Ascending aorta (tissue), 2 donors: ENCODE measurements at regions not wholly inside any gene's neighbourhood (a gene's known extent, or its start where the extent isn't known, plus 50 kb on each side); places are given as distances from the start of the nearest gene placed in this dataset.
"Not testable (repeated sequence)": the region's sequence is repeated elsewhere in the genome, so short reads cannot be mapped to it uniquely, and the experiment has no call there.

Experiments used
- DNase-seq, 2 donors: peaks; one replicate each; pipeline ENCODE4 v3.0.0-alpha.2; 2019; ENCODE audit warnings: low spot score in 2 of 2
- H3K27ac ChIP-seq, 2 donors: fragments of 200-600 bp; sonication (generic); one replicate each; pipeline ENCODE4 v1.5.1; 2016 to 2017; ENCODE audit warnings: mild to moderate bottlenecking in 1 of 2
- H3K27me3 ChIP-seq: fragments of 200-600 bp; sonication (generic); one replicate; pipeline ENCODE4 v1.5.1; 2017
- H3K36me3 ChIP-seq, 2 donors: fragments of 200-600 bp; sonication (generic); one replicate each; pipeline ENCODE4 v1.5.1; 2016
- H3K4me1 ChIP-seq, 2 donors: fragments of 200-600 bp; sonication (generic); one replicate each; pipeline ENCODE4 v1.5.1; 2016 to 2017; ENCODE audit warnings: mild to moderate bottlenecking in 1 of 2
- H3K4me3 ChIP-seq, 2 donors: fragments of 200-600 bp; sonication (generic); one replicate each; pipeline ENCODE4 v1.5.1; 2016 to 2017; ENCODE audit warnings: mild to moderate bottlenecking in 1 of 2
- H3K9me3 ChIP-seq, 2 donors: fragments of 200-600 bp; sonication (generic); one replicate each; pipeline ENCODE4 v1.5.1; 2016
- CTCF ChIP-seq, 3 experiments: fragments of 200-600 bp in 2 of 3; fragments of 450-650 bp in 1 of 3; sonication (generic) in 2 of 3; IDR thresholded peaks; one replicate each; pipeline ENCODE4 v1.5.1; 2016 to 2019; ENCODE audit warnings: antibody characterized with exemption in 3 of 3, mild to moderate bottlenecking in 1 of 3, moderate library complexity in 1 of 3
- intact Hi-C: fragments of 100-400 bp; cut with DNase I; formaldehyde crosslinking; loops from one replicate; pipeline ENCODE4 v1.15.1; 2023

- intact Hi-C loops, result no loop called here
- H3K4me1 ChIP-seq, result no peaks in the 10 kb centered on the region
- H3K27ac ChIP-seq, result no peak overlapping the region
- no peak overlapping the region for H3K4me3 ChIP-seq
- DNase-seq, result no peak
- no peaks in the 10 kb centered on the region for H3K9me3 ChIP-seq
- no peaks in the 10 kb centered on the region for H3K27me3 ChIP-seq
- no peaks in the 10 kb centered on the region for H3K36me3 ChIP-seq
- no peak for TF ChIP-seq CTCF (IDR thresholded peaks at IDR 0.05)
Observed at GRCh38 chr4:133559987-133560386, 410.9 kb downstream of the PCDH10 start.

GRCh38 chr4:133555671-133556070 lies 406.6 kb downstream of the PCDH10 start:
- TF ChIP-seq CTCF (IDR thresholded peaks at IDR 0.05), result no peak
- intact Hi-C loops, result no loop called here
- no peaks in the 10 kb centered on the region for H3K36me3 ChIP-seq
- H3K27me3 ChIP-seq, result no peaks in the 10 kb centered on the region
- DNase-seq, result no peak
- no peak overlapping the region for H3K27ac ChIP-seq
- H3K9me3 ChIP-seq, result no peaks in the 10 kb centered on the region
- no peaks in the 10 kb centered on the region for H3K4me1 ChIP-seq
- H3K4me3 ChIP-seq, result no peak overlapping the region

GRCh38 chr4:133550436-133550835 lies 401.3 kb downstream of the PCDH10 start:
- intact Hi-C loops, result no loop called here
- no peaks in the 10 kb centered on the region for H3K4me1 ChIP-seq
- H3K36me3 ChIP-seq, result no peaks in the 10 kb centered on the region
- no peaks in the 10 kb centered on the region for H3K9me3 ChIP-seq
- no peak overlapping the region for H3K27ac ChIP-seq
- no peak overlapping the region for H3K4me3 ChIP-seq
- no peaks in the 10 kb centered on the region for H3K27me3 ChIP-seq
- no peak for DNase-seq
- TF ChIP-seq CTCF (IDR thresholded peaks at IDR 0.05), result no peak

GRCh38 chr4:133544097-133544496 lies 395.0 kb downstream of the PCDH10 start:
- H3K4me3 ChIP-seq, result no peak overlapping the region
- no peaks in the 10 kb centered on the region for H3K36me3 ChIP-seq
- no peak for DNase-seq
- H3K27me3 ChIP-seq, result no peaks in the 10 kb centered on the region
- H3K9me3 ChIP-seq, result no peaks in the 10 kb centered on the region
- intact Hi-C loops, result no loop called here
- H3K4me1 ChIP-seq, result no peaks in the 10 kb centered on the region
- no peak for TF ChIP-seq CTCF (IDR thresholded peaks at IDR 0.05)
- no peak overlapping the region for H3K27ac ChIP-seq

GRCh38 chr4:133537780-133538281 lies 388.7 kb downstream of the PCDH10 start:
- DNase-seq, result no peak
- Histone ChIP-seq H3K27ac (no peak overlapping the region), H3K36me3 (no peaks in the 10 kb centered on the region), H3K27me3 (no peaks in the 10 kb centered on the region), H3K4me3 (no peak overlapping the region), H3K4me1 (no peaks in the 10 kb centered on the region), H3K9me3 (no peaks in the 10 kb centered on the region)
- intact Hi-C loops, result no loop called here
- no peak for TF ChIP-seq CTCF (IDR thresholded peaks at IDR 0.05)

GRCh38 chr4:133534224-133534623 lies 385.1 kb downstream of the PCDH10 start:
- H3K4me1 ChIP-seq, H3K36me3 ChIP-seq, DNase-seq, intact Hi-C loops, H3K9me3 ChIP-seq, H3K27me3 ChIP-seq, H3K27ac ChIP-seq, H3K4me3 ChIP-seq: not testable (repeated sequence)
